DMS 273 (cell line): ENCODE measurements at regions not wholly inside any gene's neighbourhood (a gene's known extent, or its start where the extent isn't known, plus 50 kb on each side); places are given as distances from the start of the nearest gene placed in this dataset.

ENCODE experiments used
- DNase-seq: peaks from one replicate; lab custom pipeline; 2025; ENCODE audit not compliant: unreplicated experiment; lab: John Stamatoyannopoulos, UW

DNA sequence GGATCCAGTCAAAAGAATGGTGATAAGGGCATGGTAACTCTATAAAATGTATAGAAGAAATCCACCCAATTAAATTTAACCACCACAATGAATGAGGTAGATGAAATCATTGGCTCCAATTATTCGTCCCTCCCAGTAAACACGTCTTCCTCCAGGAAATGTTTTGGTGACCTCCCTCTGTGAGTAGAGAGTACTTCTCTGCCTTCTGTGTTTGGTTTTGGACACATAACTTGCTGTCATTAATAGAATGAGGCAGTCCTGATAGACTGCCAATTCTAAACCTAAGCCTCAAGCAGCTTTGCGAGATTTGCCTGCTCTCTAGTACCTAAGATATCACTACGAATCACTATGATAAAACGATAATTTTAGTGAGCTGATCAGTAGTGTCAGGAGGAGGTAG, 632.8 kb downstream of the HDGFL1 start:
- DNase-seq = no peak

DNA sequence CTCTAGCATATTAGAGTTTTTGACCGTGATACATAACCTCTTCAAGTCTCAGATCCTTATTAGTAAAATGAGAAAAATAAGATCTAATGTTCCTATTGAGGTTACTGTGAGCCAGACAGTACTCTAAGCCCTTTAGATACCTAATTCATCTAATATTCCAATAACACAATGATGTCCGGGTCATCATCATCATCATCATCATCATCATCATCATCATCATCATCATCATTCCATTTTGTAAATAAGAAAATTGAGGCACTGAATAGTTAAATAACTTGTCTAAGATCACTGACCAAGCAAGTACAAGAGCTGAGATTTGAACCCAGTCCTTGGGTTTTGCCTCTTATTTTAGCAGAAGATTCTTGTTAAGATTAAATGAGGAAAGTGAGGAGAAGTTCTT, 643.0 kb downstream of the HDGFL1 start:
- no peak for DNase-seq

DNA sequence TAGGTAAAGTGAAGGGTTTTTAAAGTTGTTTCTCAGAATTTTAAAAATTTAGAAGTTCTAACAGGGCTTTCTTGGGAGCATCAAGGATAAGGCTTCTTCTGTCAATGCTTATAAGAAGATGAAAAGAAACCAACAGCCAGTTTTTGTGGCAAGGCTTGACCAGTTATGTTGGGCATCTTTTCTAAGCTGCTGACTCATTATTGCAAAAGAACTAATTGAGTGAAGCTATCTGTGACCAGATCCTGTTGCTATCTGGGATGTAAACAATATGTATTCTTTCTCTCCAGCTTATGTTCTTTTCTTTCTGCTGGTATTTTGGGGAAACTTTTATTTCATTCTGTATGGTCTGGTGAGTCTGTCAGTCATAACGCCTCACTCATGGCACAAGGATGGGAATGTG, 643.8 kb downstream of the HDGFL1 start:
- DNase-seq = no peak

DNA sequence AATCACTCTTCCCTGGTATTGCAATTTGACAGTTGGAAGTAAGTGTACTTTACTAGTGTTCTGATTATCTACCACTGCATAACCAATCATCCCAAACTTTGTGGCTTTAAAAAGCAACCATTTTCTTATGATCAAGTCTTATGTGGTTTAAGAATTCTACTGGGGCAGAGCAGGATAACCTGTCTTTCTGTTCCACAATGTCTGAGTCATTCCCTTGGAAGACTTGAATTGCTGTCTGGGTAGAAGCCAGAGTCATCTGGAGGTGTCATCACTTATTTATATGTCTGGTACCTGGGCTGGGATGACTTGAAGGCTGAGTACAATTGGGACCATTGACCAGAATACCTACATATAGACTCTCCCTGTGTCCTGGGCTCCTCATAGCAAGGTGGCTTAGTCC, 644.3 kb downstream of the HDGFL1 start:
- DNase-seq = no peak

DNA sequence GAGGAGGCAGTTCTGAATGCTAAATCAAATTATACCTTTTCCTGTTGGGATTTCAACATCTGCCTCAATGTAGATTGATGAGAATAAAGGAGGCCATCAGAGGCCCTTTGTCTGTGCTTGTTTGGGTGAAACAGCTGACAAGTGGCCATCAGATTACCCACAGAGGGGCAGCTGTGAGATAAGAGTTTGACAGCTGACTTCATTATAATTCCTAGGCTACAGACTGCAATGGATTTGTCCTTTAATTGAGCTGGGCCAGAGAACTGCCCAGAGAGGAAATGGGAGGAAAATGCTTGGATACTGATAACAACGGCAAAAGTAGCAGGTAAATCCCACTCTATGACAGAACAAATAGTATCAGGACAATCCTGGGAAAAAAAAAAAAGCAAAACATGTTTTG, 649.4 kb downstream of the HDGFL1 start:
- peak; percentile 24 for DNase-seq

DNA sequence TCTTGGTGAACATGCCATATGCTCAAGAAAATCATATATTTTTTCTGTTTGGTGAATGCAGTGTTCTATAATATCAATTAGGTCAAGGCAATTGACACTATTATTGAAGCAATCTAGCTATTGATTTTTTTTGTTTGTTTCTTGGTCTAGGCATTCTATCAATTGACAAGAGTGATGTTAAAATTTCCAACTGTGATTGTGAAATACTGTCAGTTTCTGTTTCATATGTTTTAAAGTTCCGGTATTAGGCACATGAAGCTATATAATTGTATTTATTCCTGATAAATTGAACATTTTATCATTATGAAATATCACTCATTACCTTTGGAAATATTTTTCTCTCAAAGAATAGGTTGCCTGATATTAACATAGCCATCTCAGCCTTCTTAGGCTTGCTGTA, 653.4 kb downstream of the HDGFL1 start:
- DNase-seq = no peak

DNA sequence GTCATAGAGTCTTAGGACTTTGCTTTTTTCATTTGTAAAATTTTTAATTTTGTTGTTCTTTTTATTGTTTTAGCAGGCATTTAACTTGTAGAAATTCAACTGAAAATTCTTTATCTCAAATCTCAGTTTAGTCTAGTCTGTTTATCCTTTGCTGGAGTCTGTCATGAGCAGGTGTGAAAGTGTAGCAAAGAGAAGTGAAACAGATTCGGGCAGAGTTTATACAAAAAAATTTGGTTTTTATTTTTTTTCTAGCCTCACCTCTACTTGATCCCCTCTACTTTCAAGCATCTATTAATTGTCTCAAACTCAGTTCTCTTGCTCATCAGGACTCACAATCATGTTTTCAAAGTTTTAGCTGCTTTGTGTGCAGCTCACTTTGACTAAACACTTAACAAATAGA, 655.2 kb downstream of the HDGFL1 start:
- DNase-seq = no peak

DNA sequence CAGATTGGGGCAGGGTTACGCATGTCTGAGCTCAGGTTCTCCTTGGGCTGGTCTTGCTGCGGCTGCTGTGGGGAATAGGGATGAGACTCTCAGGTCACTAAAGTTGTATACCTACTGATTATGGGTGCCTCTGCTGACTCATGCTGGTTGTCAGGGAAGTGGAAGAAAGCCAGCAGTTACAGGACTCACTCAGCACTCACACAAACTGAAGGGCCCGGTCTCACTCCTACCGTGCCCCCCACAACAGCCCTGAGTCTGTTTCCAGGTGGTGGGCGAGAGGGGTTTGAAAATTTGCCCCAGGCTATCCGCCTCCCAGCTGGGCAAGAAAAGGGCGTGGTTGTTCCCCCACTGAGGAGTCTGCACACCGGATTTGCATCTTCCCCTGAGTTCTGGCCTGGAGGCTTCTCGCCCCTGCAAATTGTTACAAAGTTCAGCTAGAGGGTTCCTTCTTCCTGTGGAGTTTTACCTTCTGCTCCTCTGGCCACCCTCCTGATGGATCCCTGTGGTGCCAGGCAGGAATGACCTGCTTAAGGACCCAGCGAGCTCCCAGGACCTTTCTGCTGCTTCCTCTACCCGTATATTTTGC, 659.2 kb downstream of the HDGFL1 start:
- DNase-seq = no peak

DNA sequence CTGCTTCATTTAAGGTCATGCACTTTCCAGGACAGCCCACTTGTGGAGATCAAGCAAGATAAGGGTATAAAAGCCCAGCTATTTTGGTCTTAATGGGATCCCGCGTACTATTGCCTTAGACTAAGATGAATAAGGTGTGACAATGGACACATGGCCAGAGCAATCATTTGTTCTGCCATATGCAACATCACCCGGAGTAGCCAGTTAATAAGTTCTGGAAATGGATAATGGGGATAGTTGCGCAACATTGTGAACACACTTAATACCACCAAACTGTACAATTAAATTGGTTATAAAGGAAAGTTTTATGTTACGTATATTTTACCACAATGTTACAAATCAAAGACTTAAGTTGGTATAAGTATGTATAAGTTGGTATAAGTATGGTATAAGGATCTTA, 674.5 kb downstream of the HDGFL1 start:
- no peak for DNase-seq

DNA sequence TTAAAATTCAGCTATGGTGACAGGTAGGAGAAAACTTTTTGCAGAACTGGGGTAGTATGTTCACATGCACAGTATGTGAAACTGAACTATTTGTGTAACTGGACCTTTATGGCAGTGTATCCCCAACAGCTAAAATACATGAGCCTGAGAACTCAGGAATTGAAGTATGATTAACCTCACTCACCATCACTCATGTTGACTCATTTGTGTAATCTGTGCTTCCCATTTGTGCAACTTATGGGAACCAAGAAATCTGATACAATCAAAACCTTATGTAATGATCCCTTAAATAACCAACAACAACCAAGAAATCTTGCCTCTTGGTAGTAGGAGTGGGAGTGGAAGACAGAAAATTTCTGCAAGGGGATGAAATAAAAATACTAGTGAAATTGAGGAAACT, 674.9 kb downstream of the HDGFL1 start:
- DNase-seq = no peak

DNA sequence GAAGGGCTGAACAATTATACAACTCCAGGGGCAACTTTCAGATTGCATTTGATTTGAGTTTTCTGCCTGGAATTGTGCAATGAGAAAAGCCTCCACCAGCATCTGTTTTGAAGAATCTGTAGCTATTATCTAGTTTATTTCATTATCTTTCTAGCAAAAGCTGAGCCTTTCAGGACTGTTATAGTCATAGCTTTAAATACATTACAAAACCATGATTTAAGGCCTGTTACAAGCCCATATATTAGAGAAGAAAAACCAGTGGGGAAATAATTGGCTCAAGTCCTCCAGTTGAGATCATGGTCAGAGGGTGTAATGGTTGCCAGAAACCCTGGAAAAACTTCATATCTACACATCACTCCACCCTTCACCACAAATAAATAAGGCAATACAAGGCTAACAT, 676.2 kb downstream of the HDGFL1 start:
- no peak for DNase-seq

DNA sequence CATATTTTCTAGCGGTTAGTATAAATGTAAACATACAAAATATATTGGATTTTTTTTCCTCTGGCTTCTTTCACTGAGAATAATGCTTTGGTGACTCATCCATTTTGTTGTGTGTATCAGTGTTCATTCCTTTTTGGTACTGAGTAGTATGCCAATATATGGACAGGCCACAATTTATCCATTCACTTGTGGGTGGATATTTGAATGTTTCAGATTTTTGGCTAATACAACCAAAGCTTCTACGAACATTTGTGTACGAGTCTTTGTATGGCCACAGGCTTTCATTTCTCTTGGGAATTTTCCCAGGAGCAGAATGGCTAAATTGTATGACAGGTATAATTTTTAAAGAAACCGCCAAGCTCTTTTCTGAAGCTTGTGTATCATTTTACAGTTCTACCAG, 677.5 kb downstream of the HDGFL1 start:
- no peak for DNase-seq

DNA sequence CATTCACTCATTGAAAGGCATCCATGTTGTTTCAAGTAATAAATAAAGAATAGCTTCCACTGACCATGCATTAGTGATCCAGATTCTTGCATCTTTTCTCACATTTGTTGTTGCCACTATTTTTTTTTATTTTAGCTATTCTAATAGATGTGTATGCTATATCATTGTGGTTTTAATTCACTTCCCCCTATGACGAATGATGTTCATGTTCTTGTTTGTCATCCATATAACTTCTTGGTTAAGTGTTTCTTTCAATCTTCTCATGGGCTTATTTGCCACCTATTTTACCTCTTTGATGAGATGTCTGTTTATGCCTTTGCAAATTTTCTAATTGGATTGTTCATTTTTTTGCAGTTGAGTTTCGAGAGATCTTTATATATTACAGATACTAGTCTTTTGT, 681.2 kb downstream of the HDGFL1 start:
- DNase-seq = no peak

DNA sequence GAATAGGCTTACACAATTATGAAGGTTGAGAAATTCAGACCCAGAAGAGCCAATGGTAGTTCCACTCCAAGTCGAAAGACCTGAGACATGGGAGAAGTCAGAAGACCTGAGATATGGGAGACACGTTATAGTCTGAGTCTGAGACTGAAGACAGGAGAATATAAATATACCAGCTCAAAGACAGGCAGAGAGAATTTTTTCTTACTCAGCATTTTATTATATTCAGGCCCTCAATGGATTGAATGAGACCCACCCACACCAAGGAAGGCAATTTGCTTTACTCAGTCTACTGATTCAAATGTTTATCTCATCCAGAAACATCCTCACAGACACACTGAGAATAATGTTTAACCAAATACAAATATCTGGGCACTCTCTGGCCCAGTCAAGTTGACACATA, 693.5 kb downstream of the HDGFL1 start:
- no peak for DNase-seq

DNA sequence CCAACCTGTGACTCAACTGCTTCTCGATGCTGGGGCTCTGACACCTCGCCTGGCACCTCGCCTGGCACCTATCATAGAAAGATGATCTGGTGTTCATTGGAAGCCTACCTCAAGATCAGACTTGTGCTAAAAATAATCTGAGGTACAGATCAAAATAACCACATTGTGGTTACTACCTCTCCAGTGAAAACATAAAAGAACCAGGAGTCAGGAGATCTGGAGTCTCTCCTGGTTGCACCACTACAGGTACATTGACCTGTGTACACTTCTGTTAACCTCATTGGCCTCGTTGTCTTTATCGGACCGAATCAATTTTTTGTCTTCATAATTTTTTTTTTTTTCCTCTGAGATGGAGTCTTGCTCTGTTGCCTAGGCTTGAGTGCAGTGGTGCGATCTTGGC, 695.9 kb downstream of the HDGFL1 start:
- no peak for DNase-seq

DNA sequence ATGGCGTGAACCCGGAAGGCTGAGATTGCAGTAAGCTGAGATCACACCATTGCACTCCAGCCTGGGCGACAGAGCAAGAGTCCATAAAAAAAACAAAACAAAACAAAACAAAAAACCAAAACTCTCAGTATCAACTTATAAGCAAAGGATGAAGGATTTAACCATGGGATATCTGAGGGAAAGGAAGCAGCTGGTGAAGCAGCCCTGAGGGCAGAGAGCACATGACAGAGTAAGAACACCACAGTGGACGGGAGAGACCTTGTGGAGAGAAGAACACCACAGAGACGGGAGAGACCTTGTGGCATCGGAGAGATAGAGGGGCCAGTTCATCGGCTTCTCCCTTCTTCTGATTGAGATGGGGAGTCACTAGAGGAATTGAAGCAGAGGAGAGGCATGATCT, 697.2 kb downstream of the HDGFL1 start:
- no peak for DNase-seq

DNA sequence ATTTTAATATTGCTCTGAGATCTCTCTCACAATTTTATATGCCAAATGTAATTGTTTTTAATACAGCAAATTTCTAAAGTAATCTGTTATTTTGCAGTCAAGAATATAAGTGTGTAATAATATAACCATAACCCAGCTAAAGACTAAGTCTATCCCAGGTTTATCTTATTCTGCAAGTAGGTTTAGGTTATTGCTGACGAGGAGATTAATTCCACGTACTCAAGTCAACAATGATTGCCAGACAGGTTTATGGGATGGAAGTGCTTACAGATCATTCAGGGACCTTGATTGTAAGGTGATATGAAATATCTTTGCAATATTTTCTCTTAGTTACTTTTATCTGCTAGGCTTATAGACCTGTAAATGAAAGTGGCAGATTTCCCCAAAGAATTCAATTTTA, 698.3 kb downstream of the HDGFL1 start:
- DNase-seq = no peak

DNA sequence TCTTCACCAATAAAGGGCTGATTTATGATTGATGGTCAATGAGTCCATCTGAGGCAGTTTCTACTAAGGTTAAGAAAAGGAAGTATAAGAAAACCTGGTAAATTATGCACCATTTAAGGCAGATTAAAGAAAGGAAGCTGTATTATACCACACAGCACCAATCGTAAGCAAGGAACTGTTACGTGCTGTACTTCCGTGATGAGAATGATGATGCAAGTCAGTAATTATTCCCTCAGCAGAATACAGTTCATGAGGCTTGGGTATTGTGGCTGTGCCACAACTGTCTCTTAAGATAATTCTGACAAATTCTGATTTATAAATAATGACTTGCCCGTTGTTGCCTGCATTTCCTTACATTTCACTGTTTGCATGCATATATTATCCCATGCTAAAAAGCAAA, 699.0 kb downstream of the HDGFL1 start:
- no peak for DNase-seq

DNA sequence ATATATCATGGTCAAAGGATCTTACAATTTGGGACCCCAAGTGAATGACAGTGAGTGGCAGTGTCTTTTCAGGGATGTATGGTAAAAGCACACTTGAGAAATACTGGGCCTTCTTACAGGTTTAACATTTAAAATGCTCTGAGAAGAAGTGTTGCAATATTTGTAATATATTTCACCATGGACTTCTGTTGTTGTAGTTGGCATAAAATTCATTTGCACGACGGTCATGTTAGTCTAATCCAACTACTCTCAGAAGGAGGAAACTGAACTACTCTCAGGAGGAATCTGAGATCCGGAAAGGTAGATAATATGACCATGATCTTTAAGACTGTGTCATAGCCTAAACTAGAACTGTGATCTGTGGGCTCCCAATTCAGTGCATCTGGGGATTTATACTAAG, 700.1 kb downstream of the HDGFL1 start:
- DNase-seq = no peak

DNA sequence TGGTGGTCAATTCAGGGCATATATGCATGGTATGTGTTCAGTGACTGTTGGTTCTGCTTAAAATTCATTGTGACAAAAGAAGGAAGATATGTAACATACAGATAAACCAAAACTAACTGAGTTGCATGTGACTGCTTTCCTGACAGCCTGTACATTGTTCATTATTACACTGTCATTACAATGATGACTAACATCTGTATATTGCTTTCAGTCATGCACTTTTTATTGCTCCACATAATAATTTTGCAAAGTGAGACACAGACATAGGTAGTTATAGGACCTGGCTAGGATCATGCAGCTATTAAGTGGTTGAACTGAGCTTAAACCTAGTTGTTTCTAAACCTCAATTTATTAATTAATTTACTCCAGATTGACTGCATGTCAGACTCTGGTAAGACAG, 703.2 kb downstream of the HDGFL1 start:
- DNase-seq = no peak

DNA sequence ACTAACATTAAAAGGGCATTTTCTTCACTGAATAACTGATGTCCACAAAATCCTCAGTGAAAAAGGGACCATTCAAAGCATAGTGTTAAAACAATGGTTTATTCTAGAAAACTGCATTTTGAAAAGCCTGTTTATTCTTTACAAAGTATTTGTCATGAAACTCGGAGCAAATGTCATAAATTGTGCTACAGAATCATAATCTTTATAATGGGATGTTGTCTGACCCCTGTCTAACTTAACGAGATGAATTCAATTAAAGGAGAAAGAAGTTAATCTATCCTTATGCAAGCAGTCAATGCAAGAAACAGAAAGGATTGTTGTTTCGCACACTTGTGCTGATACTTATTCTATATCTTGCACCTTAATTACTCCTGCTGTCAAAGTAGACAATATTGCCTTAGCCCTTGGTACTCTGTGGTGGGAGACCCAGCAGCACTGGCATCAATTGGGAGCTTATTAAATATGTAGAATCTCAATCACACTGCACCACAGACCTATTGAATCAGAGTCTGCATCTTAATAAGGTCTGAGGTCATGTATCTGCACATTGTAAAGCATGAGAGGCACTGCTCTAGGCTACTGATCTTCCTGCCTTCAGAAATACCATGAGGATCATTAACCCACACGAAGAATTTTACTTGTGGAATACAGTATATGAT, 708.3 kb downstream of the HDGFL1 start:
- no peak for DNase-seq

DNA sequence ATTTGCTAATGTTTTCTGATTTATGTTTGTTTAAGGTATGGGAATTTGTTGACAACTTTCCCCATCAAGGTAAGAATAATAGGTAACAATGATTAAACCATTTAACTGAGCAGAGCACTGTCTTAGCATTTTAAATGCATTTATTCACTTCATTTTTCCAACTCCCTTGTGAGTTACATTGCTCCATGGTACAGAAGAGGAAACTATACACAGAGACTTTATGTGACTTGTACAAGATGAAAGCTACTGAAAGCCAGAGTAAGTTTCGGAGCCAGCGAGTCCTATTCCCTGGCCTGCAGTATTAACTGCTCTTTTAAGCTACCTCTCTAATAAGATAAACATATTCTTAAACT, 708.8 kb downstream of the HDGFL1 start:
- no peak for DNase-seq

DNA sequence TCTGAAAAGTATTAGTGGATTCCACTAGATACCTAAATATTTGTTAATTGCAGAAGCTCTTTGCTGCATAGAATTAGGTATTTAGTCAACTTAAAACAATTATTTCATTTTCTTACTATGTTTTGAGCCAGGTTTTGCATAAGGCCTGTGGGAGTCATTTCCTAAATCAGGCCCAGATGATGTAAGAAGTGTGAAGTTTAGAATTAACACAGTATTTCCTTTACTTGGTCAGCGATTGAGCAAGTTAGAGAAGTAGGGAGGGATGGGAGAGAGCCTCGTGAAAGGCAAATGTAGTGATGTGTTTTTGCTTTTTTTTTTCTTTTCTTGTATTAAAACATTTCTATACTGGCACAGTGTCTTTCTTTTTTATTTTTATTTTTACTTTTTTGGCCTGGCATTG, 711.1 kb downstream of the HDGFL1 start:
- no peak for DNase-seq
